Lung (tissue), 11 donors: ENCODE measurements at regions not wholly inside any gene's neighbourhood (a gene's known extent, or its start where the extent isn't known, plus 50 kb on each side); places are given as distances from the start of the nearest gene placed in this dataset.

Experiments
- ATAC-seq: fragments of 200-7000 bp; cut with Tn5 transposase; one replicate; pipeline ENCODE4 v1.9.1; 2020; ENCODE audit warnings: moderate number of reproducible peaks; ENCODE audit not compliant: insufficient read depth, low FRiP score
- DNase-seq, 3 donors: peaks; one replicate each; pipeline ENCODE4 v3.0.0-alpha.2; 2013 to 2017
- H3K27ac ChIP-seq, 2 donors: one replicate each; pipeline ENCODE4 v1.5.1; 2013; ENCODE audit warnings: mild to moderate bottlenecking in 2 of 2, moderate library complexity in 2 of 2, control low read depth in 1 of 2, inconsistent platforms in 1 of 2, low read depth in 1 of 2, low read length in 1 of 2
- H3K27me3 ChIP-seq, 3 donors: one replicate each; pipeline ENCODE4 v1.5.1; 2013; ENCODE audit warnings: low read length in 2 of 3; ENCODE audit not compliant: control insufficient read depth in 3 of 3, insufficient read depth in 3 of 3
- H3K36me3 ChIP-seq, 4 donors: one replicate each; pipeline ENCODE4 v1.5.1; 2013; ENCODE audit warnings: low read length in 4 of 4, mild to moderate bottlenecking in 1 of 4, moderate library complexity in 1 of 4; ENCODE audit not compliant: control insufficient read depth in 4 of 4, insufficient read depth in 4 of 4
- H3K4me1 ChIP-seq, 5 donors: one replicate each; pipeline ENCODE4 v1.5.1; 2013; ENCODE audit warnings: low read length in 5 of 5, mild to moderate bottlenecking in 2 of 5, moderate library complexity in 1 of 5; ENCODE audit not compliant: control insufficient read depth in 5 of 5, insufficient read depth in 5 of 5
- H3K4me3 ChIP-seq: one replicate; pipeline ENCODE4 v1.5.1; 2013; ENCODE audit warnings: mild to moderate bottlenecking, control low read depth, moderate library complexity
- H3K9ac ChIP-seq, 2 donors: one replicate each; pipeline ENCODE4 v1.5.1; 2013; ENCODE audit warnings: low read length in 2 of 2, control low read depth in 1 of 2; ENCODE audit not compliant: insufficient read depth in 1 of 2
- H3K9me3 ChIP-seq, 4 donors: one replicate each; pipeline ENCODE4 v1.5.1; 2013; ENCODE audit warnings: low read length in 3 of 4, mild to moderate bottlenecking in 1 of 4, moderate library complexity in 1 of 4; ENCODE audit not compliant: control insufficient read depth in 4 of 4, insufficient read depth in 3 of 4
- CTCF ChIP-seq: IDR thresholded peaks from 2 replicates; pipeline ENCODE4 v1.5.1; 2012; ENCODE audit warnings: mild to moderate bottlenecking; ENCODE audit errors: control extremely low read depth, extremely low read depth
- WGBS, 2 donors: extraction: QIAGEN DNeasy Blood & Tissue Kit; methylation state at CpG; one replicate each; pipeline ENCODE4 v1.1.7; 2013; 5-methylcytosine and 5-hydroxymethylcytosine counted together
- donor health status: control.
- donor health status: control.
- donor health status: Bipolar disorder and iron deficiency.
- donor health status: healthy.
- donor health status: DM: yes; HTN: yes; CAD: no.

DNA sequence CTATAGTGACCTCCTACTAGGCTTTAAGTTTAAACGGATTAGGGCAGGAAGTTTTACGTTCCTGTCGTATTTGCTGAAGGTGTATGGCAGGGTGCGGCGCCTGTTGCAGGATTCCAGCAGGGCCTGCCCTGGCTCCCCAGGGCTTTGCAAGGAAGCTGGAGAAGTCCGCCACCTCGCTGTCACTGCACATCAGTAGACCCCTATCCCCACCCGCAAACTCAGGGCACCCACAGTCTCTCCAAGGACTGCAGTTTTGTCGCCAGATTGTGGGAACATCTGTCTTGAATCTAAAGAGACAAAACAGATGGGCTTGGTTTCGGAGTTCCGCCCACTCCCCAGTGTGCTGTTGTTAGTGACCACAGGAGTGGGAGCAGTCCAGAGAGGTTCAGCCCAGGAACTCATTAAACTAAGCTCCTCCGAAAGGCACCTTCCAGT, 110.8 kb downstream of the CDC7 start:
- H3K9ac ChIP-seq, result no peak overlapping the region
- H3K4me3 ChIP-seq, result no peak overlapping the region
- H3K36me3 ChIP-seq, result no peaks in the 10 kb centered on the region
- peak overlapping the region in 1 of 2 donors; percentile 2 for H3K27ac ChIP-seq
- H3K9me3 ChIP-seq, result peaks cover 0 to 2% (median 0%) of the 10 kb centered on the region in 4 donors
- H3K27me3 ChIP-seq, result no peaks in the 10 kb centered on the region
- ATAC-seq, result no peak
- WGBS, 2 donors, result 67 to 78% methylated on average over 12 of the region's 12 CpGs
- TF ChIP-seq CTCF, result no peak
- DNase-seq, result peak in 1 of 3 donors; percentile 53
- H3K4me1 ChIP-seq, result peaks cover 0 to 9% (median 0%) of the 10 kb centered on the region in 5 donors

DNA sequence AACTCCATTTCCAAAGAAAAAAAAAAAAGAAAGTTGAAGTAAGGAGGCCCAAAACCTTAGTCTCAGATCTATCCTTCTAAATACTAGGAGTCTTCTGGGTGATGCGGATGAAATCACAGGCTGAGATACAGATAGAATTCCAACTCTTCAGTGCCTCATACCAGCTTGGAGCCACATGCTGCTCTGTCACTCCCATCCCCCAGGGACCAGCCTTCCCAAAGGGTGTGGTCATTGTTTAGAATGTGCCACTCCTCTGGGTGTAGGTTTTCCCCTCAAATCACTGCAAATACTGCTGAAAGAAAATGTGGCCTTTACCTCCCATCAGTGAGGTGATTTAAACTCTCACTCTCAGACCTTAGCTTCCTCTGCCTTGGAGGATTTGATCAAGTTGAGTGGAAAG, 112.9 kb downstream of the CDC7 start:
- TF ChIP-seq CTCF, result no peak
- H3K4me3 ChIP-seq, result no peak overlapping the region
- H3K27me3 ChIP-seq, result no peaks in the 10 kb centered on the region
- 93 to 96% methylated on average over 1 of the region's 1 CpG for WGBS, 2 donors
- DNase-seq (no peak), ATAC-seq (no peak)
- H3K36me3 ChIP-seq, result no peaks in the 10 kb centered on the region
- peaks cover 0 to 18% (median 5%) of the 10 kb centered on the region in 5 donors for H3K4me1 ChIP-seq
- H3K9me3 ChIP-seq, result peaks cover 0 to 2% (median 0%) of the 10 kb centered on the region in 4 donors
- H3K9ac ChIP-seq, result no peak overlapping the region
- no peak overlapping the region for H3K27ac ChIP-seq

DNA sequence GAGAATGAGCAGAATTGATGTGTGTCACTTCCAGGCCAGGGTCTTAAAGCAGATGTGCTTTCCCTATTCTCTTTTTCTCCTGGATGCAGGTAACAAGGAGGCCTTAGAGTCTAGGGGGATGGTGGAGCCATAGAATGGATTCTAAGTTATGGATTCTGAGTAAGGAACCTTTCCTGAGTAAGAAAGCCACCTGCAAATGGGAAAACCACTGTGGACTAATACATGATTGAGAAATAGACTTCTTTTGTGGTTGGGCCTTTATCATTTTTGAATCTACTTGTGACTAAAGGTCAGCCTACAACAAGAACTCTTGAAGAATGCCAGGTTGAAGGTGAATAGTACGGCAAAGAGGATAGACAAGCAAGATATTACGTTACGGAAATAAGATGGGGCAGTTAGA, 116.1 kb downstream of the CDC7 start:
- ATAC-seq (peak; percentile 44), DNase-seq (no peak)
- no peak overlapping the region for H3K27ac ChIP-seq
- no peak overlapping the region for H3K4me3 ChIP-seq
- TF ChIP-seq CTCF, result no peak
- WGBS, 2 donors, result 78 to 90% methylated on average over 3 of the region's 3 CpGs
- H3K36me3 ChIP-seq, result no peaks in the 10 kb centered on the region
- H3K27me3 ChIP-seq, result no peaks in the 10 kb centered on the region
- no peak overlapping the region for H3K9ac ChIP-seq
- no peaks in the 10 kb centered on the region for H3K9me3 ChIP-seq
- peaks cover 0 to 13% (median 4%) of the 10 kb centered on the region in 5 donors for H3K4me1 ChIP-seq

DNA sequence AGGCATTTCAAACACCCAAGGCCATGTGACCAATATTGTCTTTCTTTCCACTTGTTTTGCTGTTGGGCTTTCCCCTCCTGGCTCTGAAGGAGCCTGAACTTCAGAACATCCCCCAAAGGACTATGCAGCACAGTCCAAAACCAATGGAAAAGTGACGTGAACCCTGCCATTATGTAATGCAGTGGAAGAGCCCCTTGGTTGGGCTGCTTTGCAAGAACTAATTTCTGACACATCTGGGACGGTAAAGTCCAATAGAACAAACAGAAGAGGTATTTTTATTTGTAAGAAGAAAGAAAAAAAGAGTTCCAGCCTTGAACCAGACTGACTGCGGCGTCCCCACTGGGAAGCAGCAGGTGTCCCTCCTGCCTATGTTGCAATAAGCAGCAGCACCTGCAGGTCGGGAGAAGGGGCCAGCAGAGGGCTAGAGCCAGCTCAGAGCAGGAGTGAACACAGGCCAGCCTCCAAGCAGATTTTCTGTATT, 116.7 kb downstream of the CDC7 start:
- ATAC-seq (no peak), DNase-seq (no peak)
- Histone ChIP-seq H3K4me1 (peaks cover 0 to 13% (median 4%) of the 10 kb centered on the region in 5 donors), H3K9me3 (no peaks in the 10 kb centered on the region), H3K9ac (no peak overlapping the region), H3K36me3 (no peaks in the 10 kb centered on the region), H3K27ac (no peak overlapping the region), H3K4me3 (no peak overlapping the region), H3K27me3 (no peaks in the 10 kb centered on the region)
- no peak for TF ChIP-seq CTCF
- WGBS, 2 donors, result 58 to 75% methylated on average over 5 of the region's 5 CpGs
